Liver (tissue), 3 donors: ENCODE measurements at regions not wholly inside any gene's neighbourhood (a gene's known extent, or its start where the extent isn't known, plus 50 kb on each side); places are given as distances from the start of the nearest gene placed in this dataset.

ENCODE experiments used
- CTCF ChIP-seq: fragments of 150-350 bp; IDR thresholded peaks from 2 replicates; pipeline ENCODE4 v1.5.1; 2017; ENCODE audit warnings: improper control_type of control experiment, low read depth, low read length; ENCODE audit not compliant: missing input control
- EGR1 ChIP-seq, 2 donors: IDR thresholded peaks; 2 replicates each; pipeline ENCODE4 v1.6.1; 2016 to 2018; ENCODE audit warnings: antibody characterized with exemption in 2 of 2, low read depth in 2 of 2
- FOXA1 ChIP-seq: IDR thresholded peaks from 2 replicates; pipeline ENCODE4 v1.6.1; 2016; ENCODE audit warnings: antibody characterized with exemption
- GABPA ChIP-seq, 2 donors: IDR thresholded peaks in 1 of 2; conservative IDR thresholded peaks in 1 of 2; 2 replicates each; pipeline ENCODE4 v1.6.1; 2016; ENCODE audit warnings: antibody characterized with exemption in 2 of 2, mild to moderate bottlenecking in 1 of 2, moderate library complexity in 1 of 2
- JUND ChIP-seq, 2 donors: IDR thresholded peaks; 2 replicates each; pipeline ENCODE4 v1.6.1; 2016; ENCODE audit warnings: antibody characterized with exemption in 2 of 2
- NR2F2 ChIP-seq: IDR thresholded peaks from 2 replicates; pipeline ENCODE4 v1.6.1; 2016; ENCODE audit warnings: antibody characterized with exemption
- RAD21 ChIP-seq, 2 donors: IDR thresholded peaks; 2 replicates each; pipeline ENCODE4 v1.6.1; 2016; ENCODE audit warnings: antibody characterized with exemption in 2 of 2, mild to moderate bottlenecking in 2 of 2
- RXRA ChIP-seq, 2 donors: IDR thresholded peaks; 2 replicates each; pipeline ENCODE4 v1.6.1; 2017 to 2018; ENCODE audit warnings: antibody characterized with exemption in 2 of 2, mild to moderate bottlenecking in 1 of 2
- YY1 ChIP-seq: IDR thresholded peaks from 2 replicates; pipeline ENCODE4 v1.6.1; 2016; ENCODE audit warnings: antibody characterized with exemption, mild to moderate bottlenecking
- TF ChIP-seq, protein P1 (sequence below): IDR thresholded peaks from 2 replicates; pipeline ENCODE4 v1.6.1; 2016; ENCODE audit warnings: antibody characterized with exemption
- TF ChIP-seq, protein P2 (sequence below): IDR thresholded peaks from 2 replicates; pipeline ENCODE4 v1.6.1; 2016; ENCODE audit warnings: antibody characterized with exemption
- TF ChIP-seq, protein P3 (sequence below): IDR thresholded peaks from 2 replicates; pipeline ENCODE4 v1.6.1; 2016; ENCODE audit warnings: antibody characterized with exemption, mild to moderate bottlenecking
- donor health status: healthy.
- donor health status: healthy.

GRCh38 chr1:192729500-192729899 is 79.3 kb upstream of the RGS2 start:
- no peak for TF ChIP-seq CTCF
- no peak for TF ChIP-seq FOXA1
- no peak for TF ChIP-seq EGR1 (IDR thresholded peaks at IDR 0.05; ENCODE audit: low read depth in 2 of 2)
- no peak for TF ChIP-seq GABPA (IDR thresholded peaks at IDR 0.05 in 1 of 2, conservative IDR thresholded peaks at IDR 0.05 in 1 of 2)
- TF ChIP-seq YY1: no peak
- no peak for TF ChIP-seq RXRA (IDR thresholded peaks at IDR 0.05)
- TF ChIP-seq, protein P1, sequence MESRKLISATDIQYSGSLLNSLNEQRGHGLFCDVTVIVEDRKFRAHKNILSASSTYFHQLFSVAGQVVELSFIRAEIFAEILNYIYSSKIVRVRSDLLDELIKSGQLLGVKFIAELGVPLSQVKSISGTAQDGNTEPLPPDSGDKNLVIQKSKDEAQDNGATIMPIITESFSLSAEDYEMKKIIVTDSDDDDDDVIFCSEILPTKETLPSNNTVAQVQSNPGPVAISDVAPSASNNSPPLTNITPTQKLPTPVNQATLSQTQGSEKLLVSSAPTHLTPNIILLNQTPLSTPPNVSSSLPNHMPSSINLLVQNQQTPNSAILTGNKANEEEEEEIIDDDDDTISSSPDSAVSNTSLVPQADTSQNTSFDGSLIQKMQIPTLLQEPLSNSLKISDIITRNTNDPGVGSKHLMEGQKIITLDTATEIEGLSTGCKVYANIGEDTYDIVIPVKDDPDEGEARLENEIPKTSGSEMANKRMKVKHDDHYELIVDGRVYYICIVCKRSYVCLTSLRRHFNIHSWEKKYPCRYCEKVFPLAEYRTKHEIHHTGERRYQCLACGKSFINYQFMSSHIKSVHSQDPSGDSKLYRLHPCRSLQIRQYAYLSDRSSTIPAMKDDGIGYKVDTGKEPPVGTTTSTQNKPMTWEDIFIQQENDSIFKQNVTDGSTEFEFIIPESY: no peak
- no peak for TF ChIP-seq RAD21 (IDR thresholded peaks at IDR 0.05)
- TF ChIP-seq, protein P2, sequence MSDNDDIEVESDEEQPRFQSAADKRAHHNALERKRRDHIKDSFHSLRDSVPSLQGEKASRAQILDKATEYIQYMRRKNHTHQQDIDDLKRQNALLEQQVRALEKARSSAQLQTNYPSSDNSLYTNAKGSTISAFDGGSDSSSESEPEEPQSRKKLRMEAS: no peak
- TF ChIP-seq, protein P3, sequence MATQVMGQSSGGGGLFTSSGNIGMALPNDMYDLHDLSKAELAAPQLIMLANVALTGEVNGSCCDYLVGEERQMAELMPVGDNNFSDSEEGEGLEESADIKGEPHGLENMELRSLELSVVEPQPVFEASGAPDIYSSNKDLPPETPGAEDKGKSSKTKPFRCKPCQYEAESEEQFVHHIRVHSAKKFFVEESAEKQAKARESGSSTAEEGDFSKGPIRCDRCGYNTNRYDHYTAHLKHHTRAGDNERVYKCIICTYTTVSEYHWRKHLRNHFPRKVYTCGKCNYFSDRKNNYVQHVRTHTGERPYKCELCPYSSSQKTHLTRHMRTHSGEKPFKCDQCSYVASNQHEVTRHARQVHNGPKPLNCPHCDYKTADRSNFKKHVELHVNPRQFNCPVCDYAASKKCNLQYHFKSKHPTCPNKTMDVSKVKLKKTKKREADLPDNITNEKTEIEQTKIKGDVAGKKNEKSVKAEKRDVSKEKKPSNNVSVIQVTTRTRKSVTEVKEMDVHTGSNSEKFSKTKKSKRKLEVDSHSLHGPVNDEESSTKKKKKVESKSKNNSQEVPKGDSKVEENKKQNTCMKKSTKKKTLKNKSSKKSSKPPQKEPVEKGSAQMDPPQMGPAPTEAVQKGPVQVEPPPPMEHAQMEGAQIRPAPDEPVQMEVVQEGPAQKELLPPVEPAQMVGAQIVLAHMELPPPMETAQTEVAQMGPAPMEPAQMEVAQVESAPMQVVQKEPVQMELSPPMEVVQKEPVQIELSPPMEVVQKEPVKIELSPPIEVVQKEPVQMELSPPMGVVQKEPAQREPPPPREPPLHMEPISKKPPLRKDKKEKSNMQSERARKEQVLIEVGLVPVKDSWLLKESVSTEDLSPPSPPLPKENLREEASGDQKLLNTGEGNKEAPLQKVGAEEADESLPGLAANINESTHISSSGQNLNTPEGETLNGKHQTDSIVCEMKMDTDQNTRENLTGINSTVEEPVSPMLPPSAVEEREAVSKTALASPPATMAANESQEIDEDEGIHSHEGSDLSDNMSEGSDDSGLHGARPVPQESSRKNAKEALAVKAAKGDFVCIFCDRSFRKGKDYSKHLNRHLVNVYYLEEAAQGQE: no peak
- TF ChIP-seq NR2F2: no peak
- no peak for TF ChIP-seq JUND (IDR thresholded peaks at IDR 0.05)
